CD4-positive, alpha-beta memory T cell (primary cell): ENCODE measurements at regions not wholly inside any gene's neighbourhood (a gene's known extent, or its start where the extent isn't known, plus 50 kb on each side); places are given as distances from the start of the nearest gene placed in this dataset.

ENCODE experiments used
- CTCF ChIA-PET: fragments of 350-600 bp; sonication (Branson Sonifier 250); formaldehyde crosslinking; loops from one replicate; lab custom pipeline; 2021; ENCODE audit warnings: inconsistent platforms; ENCODE audit not compliant: partially characterized antibody; lab: Charles Lee
- POLR2A ChIA-PET: fragments of 350-600 bp; sonication (Branson Sonifier 250); formaldehyde crosslinking; loops from one replicate; lab custom pipeline; 2021; ENCODE audit not compliant: partially characterized antibody; lab: Charles Lee
- DNase-seq, 5 donors: peaks; one replicate each; pipeline versions ENCODE4 v3.0.0 to v3.0.0-alpha.2; 2020 to 2022; ENCODE audit warnings: mixed read lengths in 1 of 5
- H3K27ac ChIP-seq: one replicate; pipeline ENCODE4 v1.7.0; 2013; ENCODE audit warnings: low read depth, low read length
- H3K27me3 ChIP-seq: 2 replicates; pipeline ENCODE4 v1.7.0; 2013; ENCODE audit warnings: mild to moderate bottlenecking, low read length, moderate library complexity; ENCODE audit not compliant: insufficient read depth
- H3K36me3 ChIP-seq: 2 replicates; pipeline ENCODE4 v1.7.0; 2013; ENCODE audit warnings: mild to moderate bottlenecking, low read length, moderate library complexity; ENCODE audit not compliant: insufficient read depth
- H3K4me1 ChIP-seq: 2 replicates; pipeline ENCODE4 v1.7.0; 2013; ENCODE audit warnings: mild to moderate bottlenecking, low read length, moderate library complexity; ENCODE audit not compliant: insufficient read depth
- H3K4me3 ChIP-seq, 2 donors: one replicate each; pipeline ENCODE4 v1.7.0; 2013; ENCODE audit warnings: low read length in 2 of 2, mild to moderate bottlenecking in 1 of 2
- H3K9me3 ChIP-seq, 2 donors: one replicate each; pipeline ENCODE4 v1.7.0; 2013; ENCODE audit warnings: low read length in 2 of 2, control low read depth in 1 of 2; ENCODE audit not compliant: control insufficient read depth in 1 of 2
- H3K27ac Mint-ChIP-seq, 7 donors: one replicate each; pipeline ENCODE4 v1.8.0; 2020 to 2021; ENCODE audit warnings: mixed read lengths in 7 of 7, mild to moderate bottlenecking in 6 of 7, inconsistent platforms in 3 of 7, moderate library complexity in 3 of 7
- H3K27me3 Mint-ChIP-seq, 2 donors: one replicate each; pipeline ENCODE4 v1.8.0; 2020 to 2021; ENCODE audit warnings: mixed read lengths in 2 of 2
- H3K36me3 Mint-ChIP-seq, 2 donors: one replicate each; pipeline ENCODE4 v1.8.0; 2020 to 2021; ENCODE audit warnings: mixed read lengths in 2 of 2, inconsistent platforms in 1 of 2, mild to moderate bottlenecking in 1 of 2
- H3K4me1 Mint-ChIP-seq, 4 donors: one replicate each; pipeline ENCODE4 v1.8.0; 2020 to 2021; ENCODE audit warnings: mixed read lengths in 4 of 4, mild to moderate bottlenecking in 1 of 4
- H3K4me3 Mint-ChIP-seq, 8 donors: one replicate each; pipeline ENCODE4 v1.8.0; 2020 to 2021; ENCODE audit warnings: mixed read lengths in 8 of 8, mild to moderate bottlenecking in 7 of 8, moderate library complexity in 6 of 8, inconsistent platforms in 3 of 8
- H3K9me3 Mint-ChIP-seq, 8 donors: one replicate each; pipeline ENCODE4 v1.8.0; 2020 to 2021; ENCODE audit warnings: mixed read lengths in 8 of 8, mild to moderate bottlenecking in 5 of 8, inconsistent platforms in 3 of 8, moderate library complexity in 1 of 8
- intact Hi-C: fragments of 100-400 bp; cut with micrococcal nuclease; formaldehyde crosslinking; loops from one replicate; pipeline ENCODE4 v1.15.1; 2023

DNA sequence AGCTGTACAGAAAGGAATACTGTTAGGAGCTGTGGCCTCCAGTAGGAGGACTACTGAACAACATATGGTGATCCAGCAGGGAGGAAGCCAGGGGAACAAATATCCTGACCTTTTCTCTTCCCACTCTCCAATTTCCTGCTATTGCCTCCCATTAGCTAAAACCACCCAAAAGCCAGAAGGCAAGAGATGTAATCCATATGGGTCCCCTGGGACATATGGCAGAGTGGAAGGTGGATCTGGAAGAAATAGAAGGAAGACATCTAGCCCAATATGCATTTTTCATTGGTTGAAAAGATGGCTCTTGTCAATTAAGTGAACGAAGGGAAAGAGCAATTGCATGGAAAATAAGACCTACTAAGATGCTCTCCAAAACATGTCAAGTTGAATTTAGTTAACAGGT is 167.2 kb downstream of the CNTN3 start:
- Mint-ChIP-seq H3K4me1 (no peaks in the 10 kb centered on the region), H3K9me3 (peaks cover 0 to 12% (median 4%) of the 10 kb centered on the region in 8 donors), H3K36me3 (no peaks in the 10 kb centered on the region), H3K27me3 (no peaks in the 10 kb centered on the region), H3K27ac (no peak overlapping the region), H3K4me3 (no peak overlapping the region)
- H3K36me3 ChIP-seq: no peaks in the 10 kb centered on the region
- H3K4me3 ChIP-seq: no peak overlapping the region
- no peak overlapping the region for H3K27ac ChIP-seq
- POLR2A ChIA-PET: no interaction called here
- intact Hi-C loops: no loop called here
- no peaks in the 10 kb centered on the region for H3K9me3 ChIP-seq
- no peaks in the 10 kb centered on the region for H3K4me1 ChIP-seq
- DNase-seq: no peak
- H3K27me3 ChIP-seq: no peaks in the 10 kb centered on the region
- CTCF ChIA-PET: no interaction called here

DNA sequence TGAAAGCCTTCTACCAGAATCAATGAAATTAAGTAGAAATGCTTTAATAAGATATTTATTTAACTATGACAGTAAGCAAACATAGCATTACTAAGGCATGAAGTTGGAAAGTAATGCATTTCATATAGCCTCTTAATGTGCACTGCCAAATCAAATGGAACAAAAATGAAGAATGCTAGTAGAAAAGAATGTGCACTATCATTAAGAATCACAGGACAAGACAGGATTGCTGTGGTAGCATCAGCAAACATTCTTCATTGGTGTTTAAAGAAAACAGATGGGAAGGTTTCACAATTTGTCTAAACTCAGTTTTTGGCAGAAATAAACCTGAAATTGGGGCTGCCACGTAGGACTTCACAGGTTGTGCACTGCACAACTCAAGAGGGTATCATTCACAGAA is 168.9 kb downstream of the CNTN3 start:
- ChIA-PET POLR2A (no interaction called here), CTCF (no interaction called here)
- H3K27me3 Mint-ChIP-seq: no peaks in the 10 kb centered on the region

DNA sequence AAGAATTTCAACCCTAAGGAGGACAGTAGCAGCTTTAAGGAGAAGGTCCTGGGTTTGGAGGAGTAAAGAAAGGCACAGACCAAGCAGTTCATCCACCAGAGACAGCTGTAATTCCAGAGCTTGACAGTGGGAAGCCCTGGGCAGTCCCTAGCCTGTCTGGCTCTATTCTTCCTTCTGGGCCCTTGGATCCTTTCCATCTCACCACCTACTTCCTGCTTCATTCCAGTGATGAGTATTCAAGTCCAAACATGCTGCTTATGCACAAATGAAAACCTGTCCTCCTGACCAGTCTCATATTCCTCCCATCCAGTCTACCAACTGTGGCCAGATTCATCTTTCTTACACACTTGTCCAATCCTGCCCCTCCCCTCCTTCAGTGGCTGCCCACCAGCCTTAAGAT is 171.4 kb downstream of the CNTN3 start:
- Mint-ChIP-seq H3K27me3 (no peaks in the 10 kb centered on the region), H3K36me3 (no peaks in the 10 kb centered on the region), H3K4me1 (no peaks in the 10 kb centered on the region), H3K9me3 (peaks cover 0 to 8% (median 5%) of the 10 kb centered on the region in 8 donors), H3K4me3 (no peak overlapping the region), H3K27ac (no peak overlapping the region)
- Histone ChIP-seq H3K27me3 (no peaks in the 10 kb centered on the region), H3K4me1 (no peaks in the 10 kb centered on the region), H3K4me3 (no peak overlapping the region), H3K9me3 (no peaks in the 10 kb centered on the region), H3K27ac (no peak overlapping the region), H3K36me3 (no peaks in the 10 kb centered on the region)
- POLR2A ChIA-PET: no interaction called here
- no peak for DNase-seq
- intact Hi-C loops: no loop called here
- CTCF ChIA-PET: no interaction called here

More for the DNA sequence above, 168.9 kb downstream of the CNTN3 start:
- peaks cover 0 to 8% (median 4%) of the 10 kb centered on the region in 8 donors for H3K9me3 Mint-ChIP-seq
- H3K27ac ChIP-seq: no peak overlapping the region
- no peaks in the 10 kb centered on the region for H3K4me1 Mint-ChIP-seq
- DNase-seq: no peak
- intact Hi-C loops: no loop called here
- no peaks in the 10 kb centered on the region for H3K27me3 ChIP-seq
- H3K4me3 ChIP-seq: no peak overlapping the region
- H3K36me3 ChIP-seq: no peaks in the 10 kb centered on the region
- no peak overlapping the region for H3K4me3 Mint-ChIP-seq
- no peaks in the 10 kb centered on the region for H3K4me1 ChIP-seq
- H3K27ac Mint-ChIP-seq: no peak overlapping the region
- no peaks in the 10 kb centered on the region for H3K36me3 Mint-ChIP-seq
- no peaks in the 10 kb centered on the region for H3K9me3 ChIP-seq

DNA sequence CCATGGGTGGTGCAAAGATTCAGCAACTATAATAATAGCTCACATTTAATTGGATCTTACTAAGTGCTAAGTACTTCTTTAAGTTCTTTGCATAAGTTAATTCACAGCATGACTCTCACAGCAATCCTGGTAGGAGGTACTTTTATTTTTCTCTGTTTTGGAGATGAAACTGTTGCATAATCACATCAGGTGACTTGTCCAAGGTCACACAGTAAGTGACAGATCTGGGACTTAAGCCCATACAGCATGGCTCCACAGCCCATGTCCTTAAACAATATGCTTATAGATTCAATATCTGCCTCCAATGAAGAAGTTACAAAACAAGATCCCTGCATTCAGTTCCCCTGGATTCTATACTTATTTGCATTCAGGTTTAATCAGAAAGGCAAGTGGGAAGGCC is 171.8 kb downstream of the CNTN3 start:
- CTCF ChIA-PET: no interaction called here
- Histone ChIP-seq H3K27me3 (no peaks in the 10 kb centered on the region), H3K4me3 (no peak overlapping the region), H3K9me3 (no peaks in the 10 kb centered on the region), H3K36me3 (no peaks in the 10 kb centered on the region), H3K27ac (no peak overlapping the region), H3K4me1 (no peaks in the 10 kb centered on the region)
- Mint-ChIP-seq H3K4me1 (no peaks in the 10 kb centered on the region), H3K36me3 (no peaks in the 10 kb centered on the region), H3K9me3 (peaks cover 0 to 8% (median 5%) of the 10 kb centered on the region in 8 donors), H3K4me3 (no peak overlapping the region), H3K27me3 (no peaks in the 10 kb centered on the region), H3K27ac (no peak overlapping the region)
- POLR2A ChIA-PET: no interaction called here
- DNase-seq: no peak
- intact Hi-C loops: no loop called here

DNA sequence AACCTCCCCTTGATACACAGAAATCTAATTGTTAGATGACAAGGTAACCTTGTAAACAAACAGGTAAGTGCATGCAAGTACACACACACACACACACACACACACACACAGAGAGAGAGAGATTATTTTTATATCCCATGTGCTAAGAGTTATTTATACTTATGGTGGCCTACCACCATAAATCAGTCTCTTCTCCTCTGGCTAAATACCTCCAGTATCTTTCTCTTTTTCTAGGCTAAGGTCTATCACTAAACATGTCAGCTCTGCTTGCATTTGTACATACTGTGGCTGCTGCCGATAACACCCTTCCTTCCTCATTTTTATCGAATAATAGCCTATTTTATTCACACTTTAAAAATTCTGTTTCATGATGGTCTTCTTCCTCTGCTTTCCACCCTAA is 172.4 kb downstream of the CNTN3 start:
- no peaks in the 10 kb centered on the region for H3K27me3 Mint-ChIP-seq
- peaks cover 0 to 12% (median 5%) of the 10 kb centered on the region in 8 donors for H3K9me3 Mint-ChIP-seq
- ChIA-PET CTCF (no interaction called here), POLR2A (no interaction called here)
- no peaks in the 10 kb centered on the region for H3K36me3 ChIP-seq
- H3K27me3 ChIP-seq: no peaks in the 10 kb centered on the region
- H3K9me3 ChIP-seq: no peaks in the 10 kb centered on the region
- no peaks in the 10 kb centered on the region for H3K4me1 ChIP-seq
- intact Hi-C loops: no loop called here
- no peaks in the 10 kb centered on the region for H3K36me3 Mint-ChIP-seq
- no peak overlapping the region for H3K4me3 ChIP-seq
- H3K4me1 Mint-ChIP-seq: no peaks in the 10 kb centered on the region
- no peak overlapping the region for H3K27ac Mint-ChIP-seq
- no peak overlapping the region for H3K4me3 Mint-ChIP-seq
- H3K27ac ChIP-seq: no peak overlapping the region
- no peak for DNase-seq

DNA sequence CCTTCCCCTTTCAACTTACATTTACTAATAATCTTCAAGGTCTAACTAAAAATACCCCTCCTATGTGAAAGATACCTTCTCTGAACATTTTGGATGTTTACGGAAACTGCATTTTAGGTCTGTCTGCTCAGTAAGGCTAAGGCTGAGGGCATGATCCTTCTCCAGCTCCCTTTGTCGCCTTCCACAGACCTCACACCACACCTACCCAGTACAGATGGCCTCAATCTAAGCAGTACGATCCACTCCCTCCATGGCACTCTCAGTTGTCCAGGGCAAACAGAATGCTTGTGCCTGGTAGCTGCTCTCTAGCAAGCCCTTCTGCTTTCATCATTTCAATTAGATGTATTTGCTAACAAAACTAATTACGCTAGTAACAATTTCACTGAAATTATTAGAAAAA is 178.3 kb downstream of the CNTN3 start:
- POLR2A ChIA-PET: no interaction called here
- DNase-seq: no peak
- no peak overlapping the region for H3K4me3 ChIP-seq
- H3K4me1 ChIP-seq: no peaks in the 10 kb centered on the region
- Mint-ChIP-seq H3K4me1 (no peaks in the 10 kb centered on the region), H3K27me3 (no peaks in the 10 kb centered on the region), H3K27ac (no peak overlapping the region), H3K4me3 (no peak overlapping the region), H3K36me3 (no peaks in the 10 kb centered on the region), H3K9me3 (peaks cover 0 to 14% (median 7%) of the 10 kb centered on the region in 8 donors)
- CTCF ChIA-PET: no interaction called here
- H3K36me3 ChIP-seq: no peaks in the 10 kb centered on the region
- intact Hi-C loops: no loop called here
- H3K27me3 ChIP-seq: no peaks in the 10 kb centered on the region
- H3K27ac ChIP-seq: no peak overlapping the region
- no peaks in the 10 kb centered on the region for H3K9me3 ChIP-seq

DNA sequence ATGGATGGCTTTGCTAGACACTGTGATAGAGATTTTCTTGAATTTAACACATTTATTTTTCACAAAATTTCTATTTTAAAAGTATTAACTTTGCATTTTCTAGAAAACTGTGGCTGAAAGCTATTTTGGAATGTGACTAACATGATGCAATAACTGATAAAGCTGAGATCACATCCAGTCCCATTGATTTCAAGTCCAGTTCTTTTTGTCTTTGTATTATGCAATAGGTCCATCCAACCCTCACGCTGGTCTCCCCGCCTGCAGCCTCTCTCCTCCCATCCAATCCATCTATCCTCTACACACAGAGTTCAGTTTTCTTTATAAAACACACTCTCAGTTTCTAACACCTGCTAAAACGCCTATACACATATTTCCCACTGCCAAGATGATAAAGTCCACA is 178.8 kb downstream of the CNTN3 start:
- no peaks in the 10 kb centered on the region for H3K27me3 ChIP-seq
- H3K36me3 ChIP-seq: no peaks in the 10 kb centered on the region
- H3K27me3 Mint-ChIP-seq: no peaks in the 10 kb centered on the region
- H3K4me3 ChIP-seq: no peak overlapping the region
- H3K9me3 ChIP-seq: no peaks in the 10 kb centered on the region
- CTCF ChIA-PET: no interaction called here
- POLR2A ChIA-PET: no interaction called here
- H3K4me1 Mint-ChIP-seq: no peaks in the 10 kb centered on the region
- no peak for DNase-seq
- intact Hi-C loops: no loop called here
- no peak overlapping the region for H3K4me3 Mint-ChIP-seq
- no peak overlapping the region for H3K27ac Mint-ChIP-seq
- peaks cover 0 to 14% (median 7%) of the 10 kb centered on the region in 8 donors for H3K9me3 Mint-ChIP-seq
- H3K4me1 ChIP-seq: no peaks in the 10 kb centered on the region
- H3K27ac ChIP-seq: no peak overlapping the region
- no peaks in the 10 kb centered on the region for H3K36me3 Mint-ChIP-seq

DNA sequence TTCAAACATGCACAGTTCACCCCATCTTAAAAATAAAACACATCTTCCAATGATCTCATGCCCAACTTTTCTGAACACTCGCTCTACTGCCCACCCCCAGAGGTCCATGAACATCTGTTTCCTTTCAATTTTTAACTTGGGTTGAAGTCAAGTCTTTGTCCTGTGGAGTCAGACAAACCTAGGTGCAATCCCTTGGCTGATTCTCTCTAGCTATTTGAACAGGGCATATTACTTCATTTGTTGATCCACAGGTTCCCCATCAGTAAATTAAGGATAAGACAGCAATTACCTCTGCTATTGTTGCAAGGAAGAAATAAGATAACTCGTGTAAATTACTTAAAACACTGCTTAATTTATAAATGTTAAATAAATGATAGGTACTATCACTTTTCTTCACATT is 180.1 kb downstream of the CNTN3 start:
- DNase-seq: no peak
- no peak overlapping the region for H3K27ac ChIP-seq
- CTCF ChIA-PET: no interaction called here
- intact Hi-C loops: no loop called here
- no peaks in the 10 kb centered on the region for H3K4me1 Mint-ChIP-seq
- POLR2A ChIA-PET: no interaction called here
- H3K4me3 Mint-ChIP-seq: no peak overlapping the region
- H3K27me3 ChIP-seq: no peaks in the 10 kb centered on the region
- H3K36me3 ChIP-seq: no peaks in the 10 kb centered on the region
- no peak overlapping the region for H3K27ac Mint-ChIP-seq
- no peaks in the 10 kb centered on the region for H3K4me1 ChIP-seq
- peaks cover 0 to 14% (median 11%) of the 10 kb centered on the region in 8 donors for H3K9me3 Mint-ChIP-seq
- H3K9me3 ChIP-seq: no peaks in the 10 kb centered on the region
- no peak overlapping the region for H3K4me3 ChIP-seq
- no peaks in the 10 kb centered on the region for H3K27me3 Mint-ChIP-seq
- no peaks in the 10 kb centered on the region for H3K36me3 Mint-ChIP-seq
